ENCODE measurements at regions not wholly inside any gene's neighbourhood (a gene's known extent, or its start where the extent isn't known, plus 50 kb on each side); places are given as distances from the start of the nearest gene placed in this dataset.

DNA sequence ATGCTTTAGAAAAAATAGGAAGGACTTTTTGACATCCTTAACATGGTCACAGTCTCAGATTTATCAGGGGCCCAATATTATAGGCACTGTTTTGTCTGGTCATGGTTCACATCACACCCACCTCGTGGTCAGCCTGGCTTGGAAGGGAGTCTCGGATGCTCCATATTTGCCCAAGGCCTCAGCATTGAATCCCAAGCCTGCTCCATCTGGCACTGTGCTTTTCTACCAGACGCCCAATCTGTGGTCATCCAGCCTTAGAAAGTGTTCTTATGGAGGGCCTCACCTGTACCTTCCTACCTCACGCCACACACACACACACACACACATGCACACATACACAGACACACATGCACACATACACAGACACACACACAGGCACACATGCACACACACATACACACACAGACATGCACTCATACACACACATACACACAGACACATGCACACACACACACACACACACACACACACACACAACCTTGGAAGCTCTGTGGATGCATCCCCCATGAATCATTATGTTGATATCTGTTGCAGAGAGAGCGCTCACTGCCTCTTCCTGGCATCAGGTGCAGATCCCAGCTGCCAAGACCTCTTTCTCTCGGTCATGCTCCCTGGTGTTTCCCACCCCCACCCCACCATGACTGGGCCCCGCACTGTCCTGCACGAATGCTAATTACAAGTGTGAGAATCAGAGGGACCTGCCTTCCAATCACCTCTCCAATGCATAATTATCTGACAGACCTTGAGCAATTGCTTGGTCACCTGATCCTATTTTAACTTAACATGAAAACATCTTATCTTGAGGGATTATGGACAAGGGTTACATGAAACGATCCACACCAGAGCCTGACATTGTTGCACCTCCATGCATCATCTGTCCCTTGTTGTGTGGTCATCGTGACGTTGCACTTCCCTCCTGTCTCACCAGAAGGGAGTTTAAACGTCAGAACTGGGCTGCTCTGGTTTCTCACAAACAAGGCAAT, 122.7 kb upstream of the TMEM72 start:
- no peak overlapping the region for H3K4me3 Mint-ChIP-seq (ENCODE audit: unreplicated experiment)
- H3K36me3 Mint-ChIP-seq (ENCODE audit: low read depth), result no peaks in the 10 kb centered on the region
- TF ChIP-seq, protein P1, sequence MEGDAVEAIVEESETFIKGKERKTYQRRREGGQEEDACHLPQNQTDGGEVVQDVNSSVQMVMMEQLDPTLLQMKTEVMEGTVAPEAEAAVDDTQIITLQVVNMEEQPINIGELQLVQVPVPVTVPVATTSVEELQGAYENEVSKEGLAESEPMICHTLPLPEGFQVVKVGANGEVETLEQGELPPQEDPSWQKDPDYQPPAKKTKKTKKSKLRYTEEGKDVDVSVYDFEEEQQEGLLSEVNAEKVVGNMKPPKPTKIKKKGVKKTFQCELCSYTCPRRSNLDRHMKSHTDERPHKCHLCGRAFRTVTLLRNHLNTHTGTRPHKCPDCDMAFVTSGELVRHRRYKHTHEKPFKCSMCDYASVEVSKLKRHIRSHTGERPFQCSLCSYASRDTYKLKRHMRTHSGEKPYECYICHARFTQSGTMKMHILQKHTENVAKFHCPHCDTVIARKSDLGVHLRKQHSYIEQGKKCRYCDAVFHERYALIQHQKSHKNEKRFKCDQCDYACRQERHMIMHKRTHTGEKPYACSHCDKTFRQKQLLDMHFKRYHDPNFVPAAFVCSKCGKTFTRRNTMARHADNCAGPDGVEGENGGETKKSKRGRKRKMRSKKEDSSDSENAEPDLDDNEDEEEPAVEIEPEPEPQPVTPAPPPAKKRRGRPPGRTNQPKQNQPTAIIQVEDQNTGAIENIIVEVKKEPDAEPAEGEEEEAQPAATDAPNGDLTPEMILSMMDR (IDR thresholded peaks at IDR 0.05), result no peak
- DNase-seq (ENCODE audit: low spot score), result no peak
- no peaks in the 10 kb centered on the region for H3K27me3 Mint-ChIP-seq (ENCODE audit: low read depth)
- H3K4me1 Mint-ChIP-seq (ENCODE audit: low read depth), result peaks cover 20% of the 10 kb centered on the region
- H3K9me3 Mint-ChIP-seq (ENCODE audit: low read depth), result no peaks in the 10 kb centered on the region
- no peak overlapping the region for H3K27ac Mint-ChIP-seq (ENCODE audit: unreplicated experiment)

DNA sequence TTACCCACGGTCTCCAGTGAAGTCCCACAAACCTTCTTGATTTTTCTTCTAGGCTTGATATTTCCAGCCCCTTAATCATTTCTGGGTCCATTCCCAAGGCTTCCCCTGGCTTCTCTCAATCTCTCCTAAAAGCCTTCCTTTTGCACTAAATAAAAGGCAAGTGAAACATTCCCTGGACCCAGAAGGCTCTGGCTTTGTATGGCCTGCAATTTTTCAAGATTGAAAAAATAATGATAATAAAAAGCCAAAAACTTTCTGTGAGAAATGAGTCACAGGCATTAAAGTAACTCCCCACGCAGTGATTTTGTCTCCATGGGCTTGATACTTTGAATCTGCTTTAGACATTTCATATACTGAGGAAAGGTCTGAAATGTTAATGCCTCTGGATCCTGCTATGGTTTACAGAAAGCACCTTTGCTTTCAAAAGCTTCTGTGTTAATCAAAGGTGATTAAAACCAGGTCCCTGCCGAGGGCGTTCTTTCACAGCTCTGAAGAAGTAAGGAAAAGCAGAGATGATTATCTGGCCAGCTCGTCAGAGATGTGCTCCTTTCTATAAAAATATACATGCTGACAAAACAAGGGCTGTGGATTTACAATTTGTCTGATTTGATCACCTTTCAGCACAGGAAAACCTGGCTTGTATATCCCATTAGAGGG, 118.9 kb upstream of the TMEM72 start:
- no peak for DNase-seq (ENCODE audit: low spot score)
- no peaks in the 10 kb centered on the region for H3K9me3 Mint-ChIP-seq (ENCODE audit: low read depth)
- no peaks in the 10 kb centered on the region for H3K27me3 Mint-ChIP-seq (ENCODE audit: low read depth)

DNA sequence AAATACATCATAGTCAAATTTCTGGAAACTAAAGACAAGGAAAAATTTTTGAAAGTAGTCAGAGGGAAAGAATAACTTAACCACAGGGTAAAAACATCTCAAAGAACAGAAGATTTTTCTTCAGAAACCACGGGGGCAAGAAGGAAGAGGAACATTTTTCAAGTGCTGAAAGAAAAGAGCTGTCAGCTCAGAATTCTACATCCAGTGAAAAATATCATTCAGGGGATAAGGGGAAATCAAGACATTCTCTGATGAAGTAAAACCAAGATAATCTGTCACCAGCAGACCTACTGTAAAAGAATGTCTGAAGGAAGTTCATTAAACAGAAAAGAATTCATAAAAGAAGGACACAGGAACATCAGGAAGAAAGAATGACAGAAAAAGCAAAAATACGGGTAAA, 111.2 kb upstream of the TMEM72 start:
- Mint-ChIP-seq H3K4me1 (ENCODE audit: low read depth) (peaks cover 71% of the 10 kb centered on the region), H3K27me3 (ENCODE audit: low read depth) (no peaks in the 10 kb centered on the region), H3K4me3 (ENCODE audit: unreplicated experiment) (peak overlapping the region; percentile 46), H3K27ac (ENCODE audit: unreplicated experiment) (peak overlapping the region; percentile 81), H3K36me3 (ENCODE audit: low read depth) (no peaks in the 10 kb centered on the region), H3K9me3 (ENCODE audit: low read depth) (peaks cover 7% of the 10 kb centered on the region)
- TF ChIP-seq, protein P1 (IDR thresholded peaks at IDR 0.05), result no peak
- DNase-seq (ENCODE audit: low spot score), result no peak

More for the DNA sequence above, 118.9 kb upstream of the TMEM72 start:
- peaks cover 15% of the 10 kb centered on the region for H3K4me1 Mint-ChIP-seq (ENCODE audit: low read depth)
- no peaks in the 10 kb centered on the region for H3K36me3 Mint-ChIP-seq (ENCODE audit: low read depth)
- H3K4me3 Mint-ChIP-seq (ENCODE audit: unreplicated experiment), result no peak overlapping the region
- TF ChIP-seq, protein P1 (IDR thresholded peaks at IDR 0.05), result no peak
- H3K27ac Mint-ChIP-seq (ENCODE audit: unreplicated experiment), result no peak overlapping the region

DNA sequence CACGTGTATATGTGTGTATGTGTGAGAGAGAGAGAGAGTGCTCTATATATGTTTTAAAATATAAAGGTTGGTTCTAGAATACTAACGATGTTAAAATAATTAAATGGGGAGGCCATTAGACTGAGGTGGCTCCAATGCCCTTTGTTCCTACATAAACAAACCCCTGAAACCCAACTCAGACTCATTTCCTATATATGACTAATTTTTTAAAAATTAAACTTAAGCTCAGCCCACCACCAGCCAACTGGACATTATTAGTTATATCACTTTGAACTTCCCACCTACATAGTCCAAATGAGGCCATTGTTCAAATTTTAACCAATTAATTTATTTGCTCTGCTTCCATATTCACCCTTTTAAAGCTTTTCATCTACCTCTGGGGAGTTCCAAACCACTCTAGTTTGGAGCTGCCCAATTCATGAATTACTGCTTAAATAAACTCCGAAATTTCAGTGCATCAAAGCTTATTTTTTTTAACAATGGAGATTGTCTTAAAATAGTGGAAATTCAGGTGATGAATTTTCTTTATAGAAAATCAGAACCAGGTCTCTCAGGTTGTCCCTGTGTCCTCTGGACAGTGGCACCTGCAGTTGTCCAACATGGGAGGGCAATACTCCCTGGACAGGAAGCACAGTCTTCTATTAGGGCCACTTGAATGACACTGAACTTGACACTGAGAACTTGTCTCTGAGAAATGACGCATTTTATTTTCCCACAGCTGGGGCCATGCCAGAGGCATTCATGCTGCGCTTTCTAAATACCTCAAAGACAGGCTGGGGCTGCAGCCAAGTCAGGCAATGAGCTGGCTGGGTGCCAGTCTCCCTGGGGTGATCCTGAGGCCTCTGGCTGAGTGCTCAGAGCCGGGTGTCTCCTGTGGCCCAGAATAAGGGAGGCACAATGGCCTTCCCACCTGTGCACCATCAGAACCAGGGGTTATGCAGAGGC, 109.5 kb upstream of the TMEM72 start:
- TF ChIP-seq, protein P1 (IDR thresholded peaks at IDR 0.05), result no peak
- H3K4me1 Mint-ChIP-seq (ENCODE audit: low read depth), result peaks cover 84% of the 10 kb centered on the region
- peaks cover 7% of the 10 kb centered on the region for H3K9me3 Mint-ChIP-seq (ENCODE audit: low read depth)
- peak overlapping the region; percentile 23 for H3K4me3 Mint-ChIP-seq (ENCODE audit: unreplicated experiment)
- H3K27me3 Mint-ChIP-seq (ENCODE audit: low read depth), result no peaks in the 10 kb centered on the region
- peak overlapping the region; percentile 88 for H3K27ac Mint-ChIP-seq (ENCODE audit: unreplicated experiment)
- no peaks in the 10 kb centered on the region for H3K36me3 Mint-ChIP-seq (ENCODE audit: low read depth)
- DNase-seq (ENCODE audit: low spot score), result no peak

All from chondrocyte (in vitro differentiated cells).